ENCODE measurements at regions not wholly inside any gene's neighbourhood (a gene's known extent, or its start where the extent isn't known, plus 50 kb on each side); places are given as distances from the start of the nearest gene placed in this dataset.

GRCh38 chr6:148614602-148615001 lies 132.2 kb upstream of the UST start (continued):
- no peak for TF ChIP-seq RFX5 (IDR thresholded peaks at IDR 0.05; ENCODE audit: low read length)

- TF ChIP-seq MAX (IDR thresholded peaks at IDR 0.05; ENCODE audit: low read depth), result no peak
- TF ChIP-seq MEF2A (IDR thresholded peaks at IDR 0.05; ENCODE audit: borderline replicate concordance, low read depth), result no peak
- TF ChIP-seq JUND (IDR thresholded peaks at IDR 0.05), result no peak
- TF ChIP-seq RCOR1 (IDR thresholded peaks at IDR 0.05; ENCODE audit: low read length), result no peak
- no peak for TF ChIP-seq CTCF (IDR thresholded peaks at IDR 0.05)
- TF ChIP-seq IRF3 (IDR thresholded peaks at IDR 0.05; ENCODE audit: low read depth, low read length), result no peak
- no peak for TF ChIP-seq POLR2AphosphoS5 (IDR thresholded peaks at IDR 0.05; ENCODE audit: low read depth, low read length)
- no peak for TF ChIP-seq SIN3A (IDR thresholded peaks at IDR 0.05; ENCODE audit: borderline replicate concordance, low read depth, low read length)
- TF ChIP-seq ZBTB33 (IDR thresholded peaks at IDR 0.05; ENCODE audit: borderline replicate concordance, low read depth), result no peak
- TF ChIP-seq TEAD4 (IDR thresholded peaks at IDR 0.05; ENCODE audit: borderline replicate concordance, insufficient read depth), result no peak
- no peak for TF ChIP-seq FOXM1 (IDR thresholded peaks at IDR 0.05; ENCODE audit: low read depth)
- no peak for TF ChIP-seq EZH2phosphoT487 (IDR thresholded peaks at IDR 0.05; ENCODE audit: borderline replicate concordance, low read depth)
- no peak for TF ChIP-seq EP300 (IDR thresholded peaks at IDR 0.05; ENCODE audit: borderline replicate concordance in 1 of 2, low read depth in 1 of 2, low read length in 1 of 2)
- Histone ChIP-seq H2AFZ (ENCODE audit: low read depth) (no peak overlapping the region), H3K27ac (ENCODE audit: low read depth in 2 of 2, low read length in 1 of 2) (no peak overlapping the region), H3K27me3 (ENCODE audit: insufficient read depth) (peaks cover 20% of the 10 kb centered on the region; the same call in 1 of the 2 replicates), H3K9me3 (no peaks in the 10 kb centered on the region), H3K9me2 (no peaks in the 10 kb centered on the region), H4K20me1 (ENCODE audit: insufficient read depth) (no peaks in the 10 kb centered on the region), H3K36me3 (replicated peaks in 1 of 2; ENCODE audit: control insufficient read depth in 1 of 2, insufficient read depth in 2 of 2, low read length in 1 of 2) (no peaks in the 10 kb centered on the region), H3K79me2 (ENCODE audit: insufficient read depth) (no peaks in the 10 kb centered on the region), H3F3A (replicated peaks; ENCODE audit: insufficient read depth) (no peaks in the 10 kb centered on the region), H3K4me2 (no peak overlapping the region), H3K9ac (no peak overlapping the region), H3K4me1 (ENCODE audit: control insufficient read depth in 1 of 2, insufficient read depth in 2 of 2, low read depth in 1 of 2, low read length in 1 of 2) (no peaks in the 10 kb centered on the region), H3K4me3 (ENCODE audit: low read depth in 2 of 2, low read length in 1 of 2) (no peak overlapping the region)
- DNase-seq, result no peak
- POLR2A ChIA-PET, result no interaction called here
- 0% methylated on average over 3 of the region's 3 CpGs for WGBS (ENCODE audit: low lambda C conversion rate)
- CTCF ChIA-PET, result no interaction called here
Observed at GRCh38 chr6:148616841-148617240, 130.0 kb upstream of the UST start.
